Panc1 (cell line): ENCODE measurements at regions not wholly inside any gene's neighbourhood (a gene's known extent, or its start where the extent isn't known, plus 50 kb on each side); places are given as distances from the start of the nearest gene placed in this dataset.

Source experiments
- ATAC-seq: fragments of 200-7000 bp; cut with Tn5 transposase; 2 replicates; pipeline ENCODE4 v1.9.1; 2020; ENCODE audit warnings: mild to moderate bottlenecking, moderate library complexity
- BruUV-seq: library from RNA; stranded (reverse); fragments of 400-500 nt; replicated peaks from 2 replicates; lab custom pipeline; 2021; lab: Mats Ljungman, UMichigan
- CTCF ChIA-PET: fragments of 300-600 bp; sonication (Branson Sonifier 250); formaldehyde crosslinking; loops from one replicate; lab custom pipeline; 2022; ENCODE audit warnings: antibody characterized with exemption; lab: Charles Lee
- POLR2A ChIA-PET: fragments of 300-600 bp; sonication (Branson Sonifier 250); formaldehyde crosslinking; loops from one replicate; lab custom pipeline; 2022; ENCODE audit warnings: antibody characterized with exemption; lab: Charles Lee
- DNase-seq: peaks from one replicate; pipeline ENCODE4 v3.0.0-alpha.2; 2010; ENCODE audit warnings: low read depth, low spot score
- H3K27ac ChIP-seq: 2 replicates; pipeline ENCODE4 v1.5.1; 2011; ENCODE audit warnings: mild to moderate bottlenecking, low read length, inconsistent platforms
- H3K27me3 ChIP-seq: fragments of 200-500 bp; sonication (Bioruptor generic); 2 replicates; pipeline ENCODE4 v1.6.0; 2014; ENCODE audit warnings: low read length, inconsistent platforms; ENCODE audit not compliant: control insufficient read depth, insufficient read depth
- H3K36me3 ChIP-seq: fragments of 200-500 bp; sonication (Bioruptor generic); 2 replicates; pipeline ENCODE4 v1.5.1; 2014; ENCODE audit warnings: inconsistent platforms, mild to moderate bottlenecking, low read length, moderate library complexity; ENCODE audit not compliant: control insufficient read depth, insufficient read depth
- H3K4me1 ChIP-seq: 2 replicates; pipeline ENCODE4 v1.5.1; 2011; ENCODE audit warnings: inconsistent platforms, mild to moderate bottlenecking, low read length, moderate library complexity; ENCODE audit not compliant: control insufficient read depth, insufficient read depth
- H3K4me3 ChIP-seq, 2 experiments: 2 replicates each; pipeline ENCODE4 v1.5.1; 2011 to 2012; ENCODE audit warnings: low read depth in 2 of 2, low read length in 2 of 2, mild to moderate bottlenecking in 2 of 2, inconsistent platforms in 1 of 2, moderate library complexity in 1 of 2
- H3K9me3 ChIP-seq: fragments of 200-500 bp; sonication (Bioruptor generic); 2 replicates; pipeline ENCODE4 v1.5.1; 2014; ENCODE audit warnings: low read depth, mild to moderate bottlenecking, inconsistent platforms, low read length, moderate library complexity; ENCODE audit not compliant: control insufficient read depth, insufficient read depth
- POLR2AphosphoS5 ChIP-seq: IDR thresholded peaks from 2 replicates; pipeline ENCODE4 v1.6.1; 2012; ENCODE audit warnings: mild to moderate bottlenecking, low read depth, low read length, moderate library complexity
- SIN3A ChIP-seq: IDR thresholded peaks from 2 replicates; pipeline ENCODE4 v1.6.1; 2012; ENCODE audit warnings: low read depth, mild to moderate bottlenecking, low read length, moderate library complexity, borderline replicate concordance; ENCODE audit not compliant: insufficient read depth
- TCF7L2 ChIP-seq: IDR thresholded peaks from 2 replicates; pipeline ENCODE4 v1.6.1; 2011; ENCODE audit warnings: mild to moderate bottlenecking, low read depth, low read length, inconsistent platforms
- in situ Hi-C: cut with HindIII; loops from 2 replicates; pipeline ENCODE4 v1.10.0; 2016; ENCODE audit warnings: low sequenced_read_pairs, low pct_unique_long_range_greater_than_20kb
- intact Hi-C: fragments of 100-400 bp; cut with micrococcal nuclease; formaldehyde crosslinking; loops from one replicate; pipeline ENCODE4 v1.10.0; 2022; ENCODE audit not compliant: unreplicated experiment
- TF ChIP-seq, protein P1 (sequence below): fragments of 450-650 bp; IDR thresholded peaks from 2 replicates; pipeline ENCODE4 v1.5.1; 2017; ENCODE audit warnings: mild to moderate bottlenecking
- TF ChIP-seq, protein P2 (sequence below), 2 experiments: IDR thresholded peaks; 2 replicates each; pipeline ENCODE4 v1.6.1; 2011 to 2012; ENCODE audit warnings: low read depth in 2 of 2, control low read depth in 1 of 2, low read length in 1 of 2, mild to moderate bottlenecking in 1 of 2, moderate library complexity in 1 of 2; ENCODE audit not compliant: insufficient read depth in 1 of 2

DNA sequence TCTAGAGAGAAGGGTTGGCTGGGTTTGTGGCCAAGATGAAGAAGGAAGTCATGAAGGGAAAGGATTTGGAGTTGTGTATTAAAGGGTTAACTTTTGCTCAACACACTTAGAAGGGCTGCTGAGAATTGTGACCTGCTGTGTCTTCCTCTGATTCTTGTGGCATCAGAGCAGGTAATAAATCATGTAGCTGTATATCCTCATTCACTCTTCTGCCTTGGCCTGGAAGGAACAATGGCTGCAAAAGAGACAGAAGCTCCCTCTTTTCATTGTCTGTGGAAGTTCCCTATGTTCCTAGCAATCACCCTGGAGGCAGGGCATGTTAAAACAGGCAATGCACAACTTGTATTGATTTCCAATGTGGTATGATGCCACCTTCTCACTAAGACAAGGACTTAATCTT, 159.1 kb downstream of the LRRC70 start:
- no peak for DNase-seq

DNA sequence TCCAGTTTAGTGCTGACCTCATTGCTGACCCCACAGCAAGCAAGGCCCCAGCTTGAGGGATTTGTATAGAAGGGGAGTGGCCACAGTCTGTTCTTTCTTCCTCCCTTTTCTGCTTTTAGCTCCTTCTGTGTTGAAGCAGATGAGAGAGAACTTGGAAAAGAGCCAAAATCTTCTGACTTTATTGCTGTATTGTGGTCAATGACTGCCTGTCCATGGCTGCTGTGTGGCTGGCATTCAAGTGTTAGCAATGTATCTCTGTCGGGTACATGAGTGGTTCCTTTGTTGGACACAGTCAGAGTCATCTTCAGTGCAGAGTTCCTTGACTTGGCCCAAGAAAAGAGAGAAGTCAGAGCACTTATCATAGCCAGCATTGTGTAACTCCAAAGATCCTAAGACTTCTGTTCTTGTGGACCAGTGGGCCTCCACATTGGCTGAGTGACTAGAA, 154.1 kb downstream of the LRRC70 start:
- H3K27me3 ChIP-seq = no peaks in the 10 kb centered on the region
- no peaks in the 10 kb centered on the region for H3K9me3 ChIP-seq
- TF ChIP-seq, protein P1, sequence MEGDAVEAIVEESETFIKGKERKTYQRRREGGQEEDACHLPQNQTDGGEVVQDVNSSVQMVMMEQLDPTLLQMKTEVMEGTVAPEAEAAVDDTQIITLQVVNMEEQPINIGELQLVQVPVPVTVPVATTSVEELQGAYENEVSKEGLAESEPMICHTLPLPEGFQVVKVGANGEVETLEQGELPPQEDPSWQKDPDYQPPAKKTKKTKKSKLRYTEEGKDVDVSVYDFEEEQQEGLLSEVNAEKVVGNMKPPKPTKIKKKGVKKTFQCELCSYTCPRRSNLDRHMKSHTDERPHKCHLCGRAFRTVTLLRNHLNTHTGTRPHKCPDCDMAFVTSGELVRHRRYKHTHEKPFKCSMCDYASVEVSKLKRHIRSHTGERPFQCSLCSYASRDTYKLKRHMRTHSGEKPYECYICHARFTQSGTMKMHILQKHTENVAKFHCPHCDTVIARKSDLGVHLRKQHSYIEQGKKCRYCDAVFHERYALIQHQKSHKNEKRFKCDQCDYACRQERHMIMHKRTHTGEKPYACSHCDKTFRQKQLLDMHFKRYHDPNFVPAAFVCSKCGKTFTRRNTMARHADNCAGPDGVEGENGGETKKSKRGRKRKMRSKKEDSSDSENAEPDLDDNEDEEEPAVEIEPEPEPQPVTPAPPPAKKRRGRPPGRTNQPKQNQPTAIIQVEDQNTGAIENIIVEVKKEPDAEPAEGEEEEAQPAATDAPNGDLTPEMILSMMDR = no peak
- TF ChIP-seq POLR2AphosphoS5 (no peak), TCF7L2 (no peak), SIN3A (no peak)
- TF ChIP-seq, protein P2, sequence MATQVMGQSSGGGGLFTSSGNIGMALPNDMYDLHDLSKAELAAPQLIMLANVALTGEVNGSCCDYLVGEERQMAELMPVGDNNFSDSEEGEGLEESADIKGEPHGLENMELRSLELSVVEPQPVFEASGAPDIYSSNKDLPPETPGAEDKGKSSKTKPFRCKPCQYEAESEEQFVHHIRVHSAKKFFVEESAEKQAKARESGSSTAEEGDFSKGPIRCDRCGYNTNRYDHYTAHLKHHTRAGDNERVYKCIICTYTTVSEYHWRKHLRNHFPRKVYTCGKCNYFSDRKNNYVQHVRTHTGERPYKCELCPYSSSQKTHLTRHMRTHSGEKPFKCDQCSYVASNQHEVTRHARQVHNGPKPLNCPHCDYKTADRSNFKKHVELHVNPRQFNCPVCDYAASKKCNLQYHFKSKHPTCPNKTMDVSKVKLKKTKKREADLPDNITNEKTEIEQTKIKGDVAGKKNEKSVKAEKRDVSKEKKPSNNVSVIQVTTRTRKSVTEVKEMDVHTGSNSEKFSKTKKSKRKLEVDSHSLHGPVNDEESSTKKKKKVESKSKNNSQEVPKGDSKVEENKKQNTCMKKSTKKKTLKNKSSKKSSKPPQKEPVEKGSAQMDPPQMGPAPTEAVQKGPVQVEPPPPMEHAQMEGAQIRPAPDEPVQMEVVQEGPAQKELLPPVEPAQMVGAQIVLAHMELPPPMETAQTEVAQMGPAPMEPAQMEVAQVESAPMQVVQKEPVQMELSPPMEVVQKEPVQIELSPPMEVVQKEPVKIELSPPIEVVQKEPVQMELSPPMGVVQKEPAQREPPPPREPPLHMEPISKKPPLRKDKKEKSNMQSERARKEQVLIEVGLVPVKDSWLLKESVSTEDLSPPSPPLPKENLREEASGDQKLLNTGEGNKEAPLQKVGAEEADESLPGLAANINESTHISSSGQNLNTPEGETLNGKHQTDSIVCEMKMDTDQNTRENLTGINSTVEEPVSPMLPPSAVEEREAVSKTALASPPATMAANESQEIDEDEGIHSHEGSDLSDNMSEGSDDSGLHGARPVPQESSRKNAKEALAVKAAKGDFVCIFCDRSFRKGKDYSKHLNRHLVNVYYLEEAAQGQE (IDR thresholded peaks at IDR 0.05; ENCODE audit: insufficient read depth in 1 of 2, low read depth in 2 of 2, low read length in 1 of 2) = no peak
- DNase-seq = no peak
- in situ Hi-C loops (no loop called here), intact Hi-C loops (no loop called here)
- ChIA-PET CTCF (no interaction called here), POLR2A (no interaction called here)
- no peaks in the 10 kb centered on the region for H3K4me1 ChIP-seq
- ATAC-seq = no peak
- H3K27ac ChIP-seq = no peak overlapping the region
- no peaks in the 10 kb centered on the region for H3K36me3 ChIP-seq
- no TSS peak for BruUV-seq
- H3K4me3 ChIP-seq = no peak overlapping the region

More for the DNA sequence above, 159.1 kb downstream of the LRRC70 start:
- no peaks in the 10 kb centered on the region for H3K36me3 ChIP-seq
- ChIA-PET CTCF (interaction anchor here (0.6 to 0.7 kb wide), 2 partner anchors 44 to 316 kb away, joined by 3 to 4 read pairs; no protein-coding TSS in a partner anchor), POLR2A (no interaction called here)
- in situ Hi-C loops = no loop called here
- BruUV-seq = no TSS peak
- no peaks in the 10 kb centered on the region for H3K4me1 ChIP-seq
- no peak overlapping the region for H3K4me3 ChIP-seq
- no peak overlapping the region for H3K27ac ChIP-seq
- ATAC-seq = no peak
- no peaks in the 10 kb centered on the region for H3K9me3 ChIP-seq
- peaks cover 5% of the 10 kb centered on the region; the same call in 1 of the 2 replicates for H3K27me3 ChIP-seq
- intact Hi-C loops = no loop called here
- TF ChIP-seq TCF7L2 (no peak), SIN3A (no peak), POLR2AphosphoS5 (no peak)
- TF ChIP-seq, protein P1 = no peak
- TF ChIP-seq, protein P2 (IDR thresholded peaks at IDR 0.05; ENCODE audit: insufficient read depth in 1 of 2, low read depth in 2 of 2, low read length in 1 of 2) = no peak
